IMR-90 (cell line): ENCODE measurements at regions not wholly inside any gene's neighbourhood (a gene's known extent, or its start where the extent isn't known, plus 50 kb on each side); places are given as distances from the start of the nearest gene placed in this dataset.

ENCODE experiments used
- ATAC-seq: fragments of 200-7000 bp; cut with Tn5 transposase; 2 replicates; pipeline ENCODE4 v1.9.1; 2020; ENCODE audit warnings: low read depth, mild to moderate bottlenecking, moderate library complexity
- BruUV-seq: library from RNA; stranded (reverse); fragments of 400-500 nt; replicated peaks from 2 replicates; lab custom pipeline; 2021; lab: Mats Ljungman, UMichigan
- CTCF ChIA-PET: fragments of 300-600 bp; formaldehyde crosslinking; extraction: SDS; loops from one replicate; lab custom pipeline; 2021; ENCODE audit warnings: antibody characterized with exemption; lab: Yijun Ruan, JAX
- POLR2A ChIA-PET: fragments of 300-600 bp; sonication (Branson Sonifier 250); formaldehyde crosslinking; loops from one replicate; lab custom pipeline; 2022; ENCODE audit warnings: antibody characterized with exemption; ENCODE audit not compliant: unreplicated experiment; lab: Charles Lee
- DNase-seq: peaks from one replicate; pipeline ENCODE4 v3.0.0; 2013
- H2AFZ ChIP-seq: replicated peaks from 2 replicates; pipeline ENCODE3; 2013; ENCODE audit warnings: low read length, mild to moderate bottlenecking; ENCODE audit not compliant: poor library complexity
- H2AK5ac ChIP-seq: 2 replicates; pipeline ENCODE4 v1.6.1; 2013; ENCODE audit warnings: low read depth, low read length, inconsistent platforms
- H2AK9ac ChIP-seq: replicated peaks from 2 replicates; pipeline ENCODE3; 2013; ENCODE audit warnings: mild to moderate bottlenecking, low read depth, low read length, moderate library complexity; ENCODE audit not compliant: poor library complexity
- H2BK120ac ChIP-seq: 2 replicates; pipeline ENCODE4 v1.6.1; 2013; ENCODE audit warnings: low read depth, low read length, inconsistent platforms
- H2BK15ac ChIP-seq: 3 replicates; pipeline ENCODE4 v1.6.1; 2013; ENCODE audit warnings: low read depth, low read length, inconsistent platforms
- H2BK20ac ChIP-seq: 2 replicates; pipeline ENCODE4 v1.6.1; 2013; ENCODE audit warnings: low read depth, mild to moderate bottlenecking, inconsistent platforms, low read length, moderate library complexity
- H2BK5ac ChIP-seq: 2 replicates; pipeline ENCODE4 v1.6.1; 2013; ENCODE audit warnings: mild to moderate bottlenecking, low read depth, low read length, inconsistent platforms; ENCODE audit not compliant: poor library complexity, severe bottlenecking
- H3K14ac ChIP-seq: replicated peaks from 2 replicates; pipeline ENCODE4 v1.6.1; 2013; ENCODE audit warnings: low read depth, low read length, inconsistent platforms
- H3K18ac ChIP-seq: 2 replicates; pipeline ENCODE4 v1.6.1; 2013; ENCODE audit warnings: low read depth, low read length, control low read depth
- H3K23ac ChIP-seq: 2 replicates; pipeline ENCODE4 v1.6.1; 2013; ENCODE audit warnings: low read depth, low read length, inconsistent platforms
- H3K27ac ChIP-seq: 2 replicates; pipeline ENCODE4 v1.5.1; 2013; ENCODE audit warnings: mild to moderate bottlenecking, control low read depth, low read length; ENCODE audit not compliant: insufficient read depth
- H3K27me3 ChIP-seq: 2 replicates; pipeline ENCODE4 v1.6.1; 2013; ENCODE audit warnings: low read length; ENCODE audit not compliant: control insufficient read depth, insufficient read depth
- H3K36me3 ChIP-seq: 2 replicates; pipeline ENCODE4 v1.6.1; 2013; ENCODE audit warnings: low read length, mixed read lengths; ENCODE audit not compliant: control insufficient read depth, insufficient read depth
- H3K4ac ChIP-seq: 2 replicates; pipeline ENCODE4 v1.6.1; 2013; ENCODE audit warnings: low read depth, low read length, inconsistent platforms
- H3K4me1 ChIP-seq: 2 replicates; pipeline ENCODE4 v1.6.1; 2013; ENCODE audit warnings: low read length, mixed read lengths; ENCODE audit not compliant: control insufficient read depth, insufficient read depth
- H3K4me2 ChIP-seq: 2 replicates; pipeline ENCODE4 v1.6.1; 2013; ENCODE audit warnings: low read depth, mild to moderate bottlenecking, control low read depth, low read length, moderate library complexity
- H3K4me3 ChIP-seq: 2 replicates; pipeline ENCODE4 v1.5.1; 2013; ENCODE audit warnings: low read depth, mild to moderate bottlenecking, control low read depth, low read length, moderate library complexity; ENCODE audit not compliant: insufficient read depth
- H3K56ac ChIP-seq: 2 replicates; pipeline ENCODE4 v1.6.1; 2013; ENCODE audit warnings: low read length, inconsistent platforms; ENCODE audit not compliant: insufficient read depth; ENCODE audit errors: extremely low read depth
- H3K79me1 ChIP-seq, 2 experiments: 2 replicates each; pipeline ENCODE4 v1.6.1; 2013; ENCODE audit warnings: low read length in 2 of 2, inconsistent platforms in 1 of 2, low read depth in 1 of 2
- H3K9ac ChIP-seq: 2 replicates; pipeline ENCODE4 v1.6.1; 2013; ENCODE audit warnings: low read depth, low read length, control low read depth
- H3K9me1 ChIP-seq: 2 replicates; pipeline ENCODE4 v1.6.1; 2013; ENCODE audit warnings: low read length, inconsistent platforms; ENCODE audit not compliant: insufficient read depth
- H3K9me3 ChIP-seq: 2 replicates; pipeline ENCODE4 v1.6.1; 2013; ENCODE audit warnings: low read length; ENCODE audit not compliant: control insufficient read depth, insufficient read depth
- H4K20me1 ChIP-seq: 2 replicates; pipeline ENCODE4 v1.6.1; 2013; ENCODE audit warnings: low read length, inconsistent platforms; ENCODE audit not compliant: insufficient read depth
- H4K5ac ChIP-seq: 2 replicates; pipeline ENCODE4 v1.6.1; 2013; ENCODE audit warnings: mild to moderate bottlenecking, low read depth, low read length, control low read depth
- H4K8ac ChIP-seq, 2 experiments: 2 replicates each; pipeline ENCODE4 v1.6.1; 2013; ENCODE audit warnings: low read depth in 2 of 2, low read length in 2 of 2, control low read depth in 1 of 2, inconsistent platforms in 1 of 2
- H4K91ac ChIP-seq: 2 replicates; pipeline ENCODE4 v1.6.1; 2013; ENCODE audit warnings: low read depth, low read length, inconsistent platforms; ENCODE audit not compliant: insufficient read depth
- CEBPB ChIP-seq: IDR thresholded peaks from 2 replicates; pipeline ENCODE4 v1.6.1; 2012; ENCODE audit warnings: low read depth, low read length, improper control_type of control experiment
- FOS ChIP-seq: fragments of 150-350 bp; IDR thresholded peaks from 2 replicates; pipeline ENCODE4 v1.6.1; 2016; ENCODE audit warnings: low read depth, low read length
- MAFK ChIP-seq: IDR thresholded peaks from 2 replicates; pipeline ENCODE4 v1.6.1; 2012; ENCODE audit warnings: low read depth, low read length, improper control_type of control experiment
- SMC3 ChIP-seq: fragments of 150-350 bp; IDR thresholded peaks from 2 replicates; pipeline ENCODE4 v1.6.1; 2016; ENCODE audit warnings: low read depth, mild to moderate bottlenecking, antibody characterized with exemption, low read length, moderate library complexity
- WGBS, 2 experiments: methylation state at CpG; one replicate each; pipeline versions ENCODE4 v1.1.5 to v1.1.7; 2013; ENCODE audit warnings: missing lambda C conversion rate in 2 of 2; ENCODE audit not compliant: insufficient read length in 1 of 2; ENCODE audit errors: extremely low coverage in 2 of 2; 5-methylcytosine and 5-hydroxymethylcytosine counted together
- dilution Hi-C: fragments of 300-500 bp; cut with HindIII; formaldehyde crosslinking; loops from one replicate; pipeline ENCODE4 v1.14.3; 2018; ENCODE audit warnings: low sequenced_read_pairs; ENCODE audit not compliant: unreplicated experiment
- in situ Hi-C: fragments of 300-500 bp; cut with MboI; formaldehyde crosslinking; loops from 3 replicates; pipeline ENCODE4 v1.14.3; 2019; ENCODE audit warnings: low sequenced_read_pairs, inconsistent platforms, mixed read lengths
- intact Hi-C: fragments of 100-400 bp; cut with micrococcal nuclease; formaldehyde crosslinking; loops from 2 replicates; pipeline ENCODE4 v1.10.0; 2022
- TF ChIP-seq, protein P1 (sequence below): fragments of 150-350 bp; IDR thresholded peaks from 2 replicates; pipeline ENCODE4 v1.6.1; 2016; ENCODE audit warnings: low read depth, mild to moderate bottlenecking, low read length, moderate library complexity, borderline replicate concordance
- TF ChIP-seq, protein P2 (sequence below): fragments of 150-350 bp; IDR thresholded peaks from 2 replicates; pipeline ENCODE4 v1.6.1; 2017; ENCODE audit warnings: mild to moderate bottlenecking, antibody characterized with exemption, low read length, low read depth

DNA sequence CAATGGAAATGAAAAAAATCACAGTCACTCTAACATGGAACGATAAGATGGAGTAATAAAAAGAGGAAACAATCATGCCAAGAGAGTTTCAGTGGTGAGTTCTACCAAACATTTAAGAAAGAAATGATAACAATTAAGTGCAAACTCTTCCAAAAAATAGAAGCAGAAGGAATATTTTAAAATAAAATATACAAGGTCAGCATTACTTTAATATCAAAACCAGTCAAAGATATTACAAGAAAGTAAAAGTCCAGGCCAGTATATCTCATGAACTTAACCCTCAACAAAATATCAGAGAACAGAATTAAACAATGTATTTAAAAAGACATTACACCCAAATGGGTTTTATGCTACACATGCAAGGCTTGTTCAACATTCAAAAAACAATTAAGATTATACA, 829.4 kb downstream of the TRIB2 start:
- Histone ChIP-seq H3K4me3 (no peak overlapping the region), H3K27ac (no peak overlapping the region), H3K36me3 (no peaks in the 10 kb centered on the region), H3K9me1 (no peaks in the 10 kb centered on the region), H4K5ac (no peak overlapping the region), H3K4me2 (no peak overlapping the region), H3K9me3 (peaks cover 3% of the 10 kb centered on the region; the same call in 1 of the 2 replicates), H3K23ac (no peak overlapping the region), H2AFZ (no peak overlapping the region), H3K14ac (no peak overlapping the region), H4K20me1 (no peaks in the 10 kb centered on the region), H3K56ac (no peak overlapping the region), H2BK120ac (no peak overlapping the region), H2BK5ac (no peak overlapping the region), H3K79me1 (no peaks in the 10 kb centered on the region), H2AK5ac (no peak overlapping the region), H2BK20ac (no peak overlapping the region), H3K4ac (no peak overlapping the region), H3K18ac (no peak overlapping the region), H4K91ac (no peak overlapping the region), H3K9ac (no peak overlapping the region), H2BK15ac (no peak overlapping the region), H2AK9ac (no peak overlapping the region), H3K27me3 (no peaks in the 10 kb centered on the region), H4K8ac (no peak overlapping the region), H3K4me1 (no peaks in the 10 kb centered on the region)
- dilution Hi-C loops (no loop called here), intact Hi-C loops (loop anchor here (5.0 kb wide), 1 partner anchor 341 kb away; no protein-coding TSS in a partner anchor), in situ Hi-C loops (no loop called here)
- TF ChIP-seq FOS (no peak), SMC3 (no peak), CEBPB (no peak), MAFK (0 out of 2 replicates have a peak, but pooled peaks have one; percentile 23)
- TF ChIP-seq, protein P1, sequence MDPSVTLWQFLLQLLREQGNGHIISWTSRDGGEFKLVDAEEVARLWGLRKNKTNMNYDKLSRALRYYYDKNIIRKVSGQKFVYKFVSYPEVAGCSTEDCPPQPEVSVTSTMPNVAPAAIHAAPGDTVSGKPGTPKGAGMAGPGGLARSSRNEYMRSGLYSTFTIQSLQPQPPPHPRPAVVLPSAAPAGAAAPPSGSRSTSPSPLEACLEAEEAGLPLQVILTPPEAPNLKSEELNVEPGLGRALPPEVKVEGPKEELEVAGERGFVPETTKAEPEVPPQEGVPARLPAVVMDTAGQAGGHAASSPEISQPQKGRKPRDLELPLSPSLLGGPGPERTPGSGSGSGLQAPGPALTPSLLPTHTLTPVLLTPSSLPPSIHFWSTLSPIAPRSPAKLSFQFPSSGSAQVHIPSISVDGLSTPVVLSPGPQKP, result no peak
- TF ChIP-seq, protein P2, sequence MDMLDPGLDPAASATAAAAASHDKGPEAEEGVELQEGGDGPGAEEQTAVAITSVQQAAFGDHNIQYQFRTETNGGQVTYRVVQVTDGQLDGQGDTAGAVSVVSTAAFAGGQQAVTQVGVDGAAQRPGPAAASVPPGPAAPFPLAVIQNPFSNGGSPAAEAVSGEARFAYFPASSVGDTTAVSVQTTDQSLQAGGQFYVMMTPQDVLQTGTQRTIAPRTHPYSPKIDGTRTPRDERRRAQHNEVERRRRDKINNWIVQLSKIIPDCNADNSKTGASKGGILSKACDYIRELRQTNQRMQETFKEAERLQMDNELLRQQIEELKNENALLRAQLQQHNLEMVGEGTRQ, result no peak
- DNase-seq, result no peak
- no TSS peak for BruUV-seq
- WGBS, 2 experiments, result no CpG with 5 or more reads among the region's 1 CpG
- ChIA-PET POLR2A (no interaction called here), CTCF (no interaction called here)
- no peak for ATAC-seq
